ENCODE measurements at regions not wholly inside any gene's neighbourhood (a gene's known extent, or its start where the extent isn't known, plus 50 kb on each side); places are given as distances from the start of the nearest gene placed in this dataset.

DNA sequence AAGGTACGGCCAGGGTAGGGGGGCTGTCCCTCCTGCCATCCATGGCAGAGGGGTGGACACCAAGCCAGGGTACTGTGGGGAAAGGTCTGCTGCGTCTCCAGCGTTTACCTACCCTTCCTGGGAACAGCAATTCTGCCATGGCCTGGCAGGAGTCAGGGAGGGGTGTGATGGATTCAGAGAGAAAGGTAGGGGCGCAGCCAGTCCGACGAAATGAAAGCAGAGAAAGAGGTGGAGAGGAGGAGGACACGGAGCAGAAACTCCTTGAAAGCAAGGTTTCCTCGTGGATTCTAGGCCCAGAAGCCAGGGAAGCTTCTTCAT lies 182.9 kb downstream of the ZFP36L2 start:
- WGBS (ENCODE audit: low lambda C conversion rate, missing lambda C conversion rate), result 88% methylated on average over 7 of the region's 8 CpGs
- H3K9me2 ChIP-seq (replicated peaks; ENCODE audit: insufficient read depth), result no peaks in the 10 kb centered on the region
- H3K79me2 ChIP-seq, result no peaks in the 10 kb centered on the region
- no peak overlapping the region for H2AFZ ChIP-seq
- H3K36me3 ChIP-seq (replicated peaks; ENCODE audit: insufficient read depth, low read depth), result no peaks in the 10 kb centered on the region
- H3K27me3 ChIP-seq, result no peaks in the 10 kb centered on the region
- no peaks in the 10 kb centered on the region for H3K9me3 ChIP-seq (ENCODE audit: low read depth)
- H3K4me1 ChIP-seq (ENCODE audit: insufficient read depth), result peaks cover 81% of the 10 kb centered on the region
- TF ChIP-seq EZH2 (IDR thresholded peaks at IDR 0.05; ENCODE audit: borderline replicate concordance) (no peak), EZH2phosphoT487 (IDR thresholded peaks at IDR 0.05; ENCODE audit: low read depth, severe bottlenecking, unreplicated experiment) (no peak)
- TF ChIP-seq, protein P1, sequence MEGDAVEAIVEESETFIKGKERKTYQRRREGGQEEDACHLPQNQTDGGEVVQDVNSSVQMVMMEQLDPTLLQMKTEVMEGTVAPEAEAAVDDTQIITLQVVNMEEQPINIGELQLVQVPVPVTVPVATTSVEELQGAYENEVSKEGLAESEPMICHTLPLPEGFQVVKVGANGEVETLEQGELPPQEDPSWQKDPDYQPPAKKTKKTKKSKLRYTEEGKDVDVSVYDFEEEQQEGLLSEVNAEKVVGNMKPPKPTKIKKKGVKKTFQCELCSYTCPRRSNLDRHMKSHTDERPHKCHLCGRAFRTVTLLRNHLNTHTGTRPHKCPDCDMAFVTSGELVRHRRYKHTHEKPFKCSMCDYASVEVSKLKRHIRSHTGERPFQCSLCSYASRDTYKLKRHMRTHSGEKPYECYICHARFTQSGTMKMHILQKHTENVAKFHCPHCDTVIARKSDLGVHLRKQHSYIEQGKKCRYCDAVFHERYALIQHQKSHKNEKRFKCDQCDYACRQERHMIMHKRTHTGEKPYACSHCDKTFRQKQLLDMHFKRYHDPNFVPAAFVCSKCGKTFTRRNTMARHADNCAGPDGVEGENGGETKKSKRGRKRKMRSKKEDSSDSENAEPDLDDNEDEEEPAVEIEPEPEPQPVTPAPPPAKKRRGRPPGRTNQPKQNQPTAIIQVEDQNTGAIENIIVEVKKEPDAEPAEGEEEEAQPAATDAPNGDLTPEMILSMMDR (IDR thresholded peaks at IDR 0.05; ENCODE audit: poor library complexity), result no peak
- DNase-seq (ENCODE audit: low spot score), result no peak
- no peaks in the 10 kb centered on the region for H4K20me1 ChIP-seq (ENCODE audit: insufficient read depth, poor library complexity, severe bottlenecking)
- peak overlapping the region; percentile 97 for H3K27ac ChIP-seq
- H3K4me3 ChIP-seq, result no peak overlapping the region
- no peak overlapping the region for H3K4me2 ChIP-seq

- no peaks in the 10 kb centered on the region for H3K9me2 ChIP-seq (replicated peaks; ENCODE audit: insufficient read depth)
- no peak overlapping the region for H2AFZ ChIP-seq
- peaks cover 82% of the 10 kb centered on the region for H3K4me1 ChIP-seq (ENCODE audit: insufficient read depth)
- H3K36me3 ChIP-seq (replicated peaks; ENCODE audit: insufficient read depth, low read depth), result no peaks in the 10 kb centered on the region
- peak overlapping the region; percentile 97 for H3K27ac ChIP-seq
- H4K20me1 ChIP-seq (ENCODE audit: insufficient read depth, poor library complexity, severe bottlenecking), result no peaks in the 10 kb centered on the region
- H3K79me2 ChIP-seq, result no peaks in the 10 kb centered on the region
- TF ChIP-seq EZH2 (IDR thresholded peaks at IDR 0.05; ENCODE audit: borderline replicate concordance) (no peak), EZH2phosphoT487 (IDR thresholded peaks at IDR 0.05; ENCODE audit: low read depth, severe bottlenecking, unreplicated experiment) (no peak)
- TF ChIP-seq, protein P1 (IDR thresholded peaks at IDR 0.05; ENCODE audit: poor library complexity), result no peak
- peak; percentile 96 for DNase-seq (ENCODE audit: low spot score)
- H3K4me3 ChIP-seq, result no peak overlapping the region
- H3K9me3 ChIP-seq (ENCODE audit: low read depth), result no peaks in the 10 kb centered on the region
- H3K4me2 ChIP-seq, result peak overlapping the region; percentile 50
- no peaks in the 10 kb centered on the region for H3K27me3 ChIP-seq
- 24% methylated on average over 7 of the region's 8 CpGs for WGBS (ENCODE audit: low lambda C conversion rate, missing lambda C conversion rate)
Measured at GRCh38 chr2:43041661-43042360, 184.6 kb downstream of the ZFP36L2 start.

DNA sequence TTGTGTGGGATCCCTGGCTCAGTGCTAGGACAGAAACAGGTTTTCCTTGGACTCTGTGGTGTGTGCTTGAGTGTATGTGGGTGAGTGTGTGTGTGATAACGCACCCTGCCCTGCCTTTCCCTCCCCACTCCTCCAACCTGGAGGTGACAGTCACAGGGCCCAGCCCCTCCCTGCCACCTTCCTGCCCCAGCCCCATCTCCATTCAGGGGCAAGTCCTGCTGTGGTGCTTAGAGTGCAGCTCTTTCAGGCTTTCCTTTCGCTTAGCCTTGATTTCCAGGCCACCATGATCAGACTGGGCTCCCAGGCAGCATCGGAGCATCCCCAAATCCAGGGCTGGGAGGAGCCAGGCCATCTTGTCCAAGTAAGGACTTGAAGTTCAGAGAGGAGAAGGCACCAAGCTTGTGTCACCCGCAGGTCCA lies 185.2 kb downstream of the ZFP36L2 start:
- no peaks in the 10 kb centered on the region for H4K20me1 ChIP-seq (ENCODE audit: insufficient read depth, poor library complexity, severe bottlenecking)

More for the DNA sequence above, 185.2 kb downstream of the ZFP36L2 start:
- H3K27me3 ChIP-seq, result no peaks in the 10 kb centered on the region
- H3K9me2 ChIP-seq (replicated peaks; ENCODE audit: insufficient read depth), result no peaks in the 10 kb centered on the region
- H3K79me2 ChIP-seq, result no peaks in the 10 kb centered on the region
- peaks cover 76% of the 10 kb centered on the region for H3K4me1 ChIP-seq (ENCODE audit: insufficient read depth)
- peak overlapping the region; percentile 97 for H3K27ac ChIP-seq
- peak; percentile 69 for DNase-seq (ENCODE audit: low spot score)
- H3K36me3 ChIP-seq (replicated peaks; ENCODE audit: insufficient read depth, low read depth), result no peaks in the 10 kb centered on the region
- no peak overlapping the region for H2AFZ ChIP-seq
- no peaks in the 10 kb centered on the region for H3K9me3 ChIP-seq (ENCODE audit: low read depth)
- 59% methylated on average over 4 of the region's 4 CpGs for WGBS (ENCODE audit: low lambda C conversion rate, missing lambda C conversion rate)
- H3K4me2 ChIP-seq, result peak overlapping the region; percentile 50
- H3K4me3 ChIP-seq, result no peak overlapping the region
- TF ChIP-seq EZH2 (IDR thresholded peaks at IDR 0.05; ENCODE audit: borderline replicate concordance) (no peak), EZH2phosphoT487 (IDR thresholded peaks at IDR 0.05; ENCODE audit: low read depth, severe bottlenecking, unreplicated experiment) (no peak)
- TF ChIP-seq, protein P1 (IDR thresholded peaks at IDR 0.05; ENCODE audit: poor library complexity), result no peak
